B cell (primary cell): ENCODE measurements at regions not wholly inside any gene's neighbourhood (a gene's known extent, or its start where the extent isn't known, plus 50 kb on each side); places are given as distances from the start of the nearest gene placed in this dataset.

ENCODE experiments used
- CTCF ChIP-seq: fragments of 200-600 bp; IDR thresholded peaks from one replicate; pipeline ENCODE4 v1.8.0; 2022; ENCODE audit warnings: antibody characterized with exemption, mild to moderate bottlenecking
- EZH2 ChIP-seq: IDR thresholded peaks from 2 replicates; pipeline ENCODE4 v1.6.1; 2012; ENCODE audit warnings: borderline replicate concordance, low read depth, mild to moderate bottlenecking, moderate library complexity, low read length; ENCODE audit not compliant: insufficient read depth, poor library complexity, severe bottlenecking

GRCh38 chr9:115616666-115617239 lies 498.8 kb upstream of the TNC start:
- TF ChIP-seq CTCF (no peak), EZH2 (no peak)
